ENCODE measurements at regions not wholly inside any gene's neighbourhood (a gene's known extent, or its start where the extent isn't known, plus 50 kb on each side); places are given as distances from the start of the nearest gene placed in this dataset.

GRCh38 chrX:42839632-42840031, 61.7 kb upstream of the PPP1R2C start:
- Histone ChIP-seq H3K4me1 (ENCODE audit: insufficient read depth) (peaks cover 3% of the 10 kb centered on the region; the same call in 1 of the 2 replicates), H3K9me2 (ENCODE audit: insufficient read depth) (no peaks in the 10 kb centered on the region), H3K4me2 (no peak overlapping the region), H3K36me3 (ENCODE audit: insufficient read depth) (no peaks in the 10 kb centered on the region), H3F3A (replicated peaks; ENCODE audit: low read depth) (no peaks in the 10 kb centered on the region), H3K27ac (ENCODE audit: low read depth) (no peak overlapping the region), H3K27me3 (ENCODE audit: insufficient read depth) (no peaks in the 10 kb centered on the region), H3K79me2 (replicated peaks; ENCODE audit: insufficient read depth) (no peaks in the 10 kb centered on the region), H2AFZ (no peak overlapping the region), H3K4me3 (no peak overlapping the region), H4K20me1 (replicated peaks; ENCODE audit: insufficient read depth) (no peaks in the 10 kb centered on the region)
- H3K4me1 Mint-ChIP-seq, result peaks cover 8% of the 10 kb centered on the region; the same call in 2 of the 3 replicates
- peaks cover 8% of the 10 kb centered on the region; the same call in 2 of the 3 replicates for H3K36me3 Mint-ChIP-seq (ENCODE audit: low read depth)
- H3K27me3 Mint-ChIP-seq (ENCODE audit: insufficient read depth, low read depth, poor library complexity), result no peaks in the 10 kb centered on the region
- no peak for ATAC-seq
- TF ChIP-seq ZNF331 (CRISPR knock-in tag; IDR thresholded peaks at IDR 0.05; ENCODE audit: low read depth) (no peak), EZH2 (IDR thresholded peaks at IDR 0.05; ENCODE audit: low read depth, unreplicated experiment) (no peak), JUNB (IDR thresholded peaks at IDR 0.05; ENCODE audit: unreplicated experiment) (no peak), EZH2phosphoT487 (IDR thresholded peaks at IDR 0.05; ENCODE audit: unreplicated experiment) (no peak), ZNF462 (CRISPR knock-in tag; IDR thresholded peaks at IDR 0.05) (no peak), ETS1 (IDR thresholded peaks at IDR 0.05) (no peak)
- no peaks in the 10 kb centered on the region for H3K9me3 Mint-ChIP-seq
- no peak overlapping the region for H3K27ac Mint-ChIP-seq
- no peak overlapping the region for H3K4me3 Mint-ChIP-seq
- no peak for DNase-seq (ENCODE audit: low spot score)

Measured in GM23338 (cell line).